ENCODE measurements at regions not wholly inside any gene's neighbourhood (a gene's known extent, or its start where the extent isn't known, plus 50 kb on each side); places are given as distances from the start of the nearest gene placed in this dataset.

GRCh38 chr6:148001844-148002642, 340.6 kb upstream of the SASH1 start:
- TF ChIP-seq, protein P1, sequence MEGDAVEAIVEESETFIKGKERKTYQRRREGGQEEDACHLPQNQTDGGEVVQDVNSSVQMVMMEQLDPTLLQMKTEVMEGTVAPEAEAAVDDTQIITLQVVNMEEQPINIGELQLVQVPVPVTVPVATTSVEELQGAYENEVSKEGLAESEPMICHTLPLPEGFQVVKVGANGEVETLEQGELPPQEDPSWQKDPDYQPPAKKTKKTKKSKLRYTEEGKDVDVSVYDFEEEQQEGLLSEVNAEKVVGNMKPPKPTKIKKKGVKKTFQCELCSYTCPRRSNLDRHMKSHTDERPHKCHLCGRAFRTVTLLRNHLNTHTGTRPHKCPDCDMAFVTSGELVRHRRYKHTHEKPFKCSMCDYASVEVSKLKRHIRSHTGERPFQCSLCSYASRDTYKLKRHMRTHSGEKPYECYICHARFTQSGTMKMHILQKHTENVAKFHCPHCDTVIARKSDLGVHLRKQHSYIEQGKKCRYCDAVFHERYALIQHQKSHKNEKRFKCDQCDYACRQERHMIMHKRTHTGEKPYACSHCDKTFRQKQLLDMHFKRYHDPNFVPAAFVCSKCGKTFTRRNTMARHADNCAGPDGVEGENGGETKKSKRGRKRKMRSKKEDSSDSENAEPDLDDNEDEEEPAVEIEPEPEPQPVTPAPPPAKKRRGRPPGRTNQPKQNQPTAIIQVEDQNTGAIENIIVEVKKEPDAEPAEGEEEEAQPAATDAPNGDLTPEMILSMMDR (IDR thresholded peaks at IDR 0.05), result no peak
- no peak for TF ChIP-seq POLR2A (IDR thresholded peaks at IDR 0.05)

Data from breast epithelium (tissue), 3 donors.